Lung (tissue), 11 donors: ENCODE measurements at regions not wholly inside any gene's neighbourhood (a gene's known extent, or its start where the extent isn't known, plus 50 kb on each side); places are given as distances from the start of the nearest gene placed in this dataset.

Source experiments
- ATAC-seq: fragments of 200-7000 bp; cut with Tn5 transposase; one replicate; pipeline ENCODE4 v1.9.1; 2020; ENCODE audit warnings: moderate number of reproducible peaks; ENCODE audit not compliant: insufficient read depth, low FRiP score
- DNase-seq, 3 donors: peaks; one replicate each; pipeline ENCODE4 v3.0.0-alpha.2; 2013 to 2017
- H3K27ac ChIP-seq, 2 donors: one replicate each; pipeline ENCODE4 v1.5.1; 2013; ENCODE audit warnings: mild to moderate bottlenecking in 2 of 2, moderate library complexity in 2 of 2, control low read depth in 1 of 2, inconsistent platforms in 1 of 2, low read depth in 1 of 2, low read length in 1 of 2
- H3K27me3 ChIP-seq, 3 donors: one replicate each; pipeline ENCODE4 v1.5.1; 2013; ENCODE audit warnings: low read length in 2 of 3; ENCODE audit not compliant: control insufficient read depth in 3 of 3, insufficient read depth in 3 of 3
- H3K36me3 ChIP-seq, 4 donors: one replicate each; pipeline ENCODE4 v1.5.1; 2013; ENCODE audit warnings: low read length in 4 of 4, mild to moderate bottlenecking in 1 of 4, moderate library complexity in 1 of 4; ENCODE audit not compliant: control insufficient read depth in 4 of 4, insufficient read depth in 4 of 4
- H3K4me1 ChIP-seq, 5 donors: one replicate each; pipeline ENCODE4 v1.5.1; 2013; ENCODE audit warnings: low read length in 5 of 5, mild to moderate bottlenecking in 2 of 5, moderate library complexity in 1 of 5; ENCODE audit not compliant: control insufficient read depth in 5 of 5, insufficient read depth in 5 of 5
- H3K4me3 ChIP-seq: one replicate; pipeline ENCODE4 v1.5.1; 2013; ENCODE audit warnings: mild to moderate bottlenecking, control low read depth, moderate library complexity
- H3K9ac ChIP-seq, 2 donors: one replicate each; pipeline ENCODE4 v1.5.1; 2013; ENCODE audit warnings: low read length in 2 of 2, control low read depth in 1 of 2; ENCODE audit not compliant: insufficient read depth in 1 of 2
- H3K9me3 ChIP-seq, 4 donors: one replicate each; pipeline ENCODE4 v1.5.1; 2013; ENCODE audit warnings: low read length in 3 of 4, mild to moderate bottlenecking in 1 of 4, moderate library complexity in 1 of 4; ENCODE audit not compliant: control insufficient read depth in 4 of 4, insufficient read depth in 3 of 4
- WGBS, 2 donors: extraction: QIAGEN DNeasy Blood & Tissue Kit; methylation state at CpG; one replicate each; pipeline ENCODE4 v1.1.7; 2013; 5-methylcytosine and 5-hydroxymethylcytosine counted together
- TF ChIP-seq, protein P1 (sequence below): IDR thresholded peaks from 2 replicates; pipeline ENCODE4 v1.5.1; 2012; ENCODE audit warnings: mild to moderate bottlenecking; ENCODE audit errors: control extremely low read depth, extremely low read depth
- donor health status: control.
- donor health status: control.
- donor health status: Bipolar disorder and iron deficiency.
- donor health status: healthy.
- donor health status: DM: yes; HTN: yes; CAD: no.

DNA sequence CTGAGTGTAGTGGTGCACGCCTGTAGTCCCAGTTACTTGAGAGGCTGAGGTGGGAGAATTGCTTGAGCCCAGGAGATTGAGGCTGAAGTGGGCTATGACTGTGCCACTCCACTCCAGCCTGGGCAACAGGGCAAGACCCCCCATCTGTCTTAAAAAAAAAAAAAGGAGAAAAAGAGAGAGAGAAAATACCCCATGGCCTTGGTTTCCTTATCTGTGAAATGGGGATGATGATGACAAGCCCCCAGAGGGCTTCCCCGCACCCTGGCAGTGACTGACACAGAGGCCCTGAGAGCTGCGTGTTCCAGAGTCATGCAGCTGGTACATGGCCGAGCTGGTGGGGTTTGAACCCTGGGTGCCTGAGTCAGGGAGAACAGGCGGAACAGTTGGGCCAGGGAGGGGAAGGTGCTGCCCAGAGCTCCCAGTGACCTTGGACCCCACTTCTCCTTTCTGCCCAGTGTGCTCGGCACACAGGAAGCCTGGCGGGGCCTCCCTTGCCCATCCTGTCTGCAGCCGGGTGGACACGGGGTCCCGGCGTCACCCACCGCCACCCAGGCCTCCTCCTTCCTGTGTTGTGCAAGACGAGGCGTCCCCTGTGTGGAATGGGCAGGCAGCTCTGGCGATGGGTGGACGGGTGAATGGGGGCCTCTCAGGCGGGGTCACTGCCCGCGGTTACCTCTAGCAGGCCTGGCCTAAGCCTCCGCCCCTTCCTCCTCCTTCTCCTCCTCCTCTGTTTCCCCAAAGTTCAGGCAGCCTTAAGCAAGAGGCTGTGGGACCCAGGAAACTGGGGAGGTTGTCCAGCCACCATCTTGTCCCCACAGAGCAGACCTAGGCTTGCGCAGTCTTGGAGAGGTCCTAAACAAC, 84.2 kb downstream of the CEBPB start:
- Histone ChIP-seq H3K9me3 (no peaks in the 10 kb centered on the region), H3K4me3 (no peak overlapping the region), H3K27ac (peak overlapping the region in 1 of 2 donors; percentile 60), H3K36me3 (no peaks in the 10 kb centered on the region), H3K27me3 (no peaks in the 10 kb centered on the region), H3K9ac (no peak overlapping the region), H3K4me1 (peaks cover 0 to 22% (median 12%) of the 10 kb centered on the region in 5 donors)
- DNase-seq: peak in 1 of 3 donors; percentile 52
- ATAC-seq: peak; percentile 45
- 30 to 66% methylated on average over 19 to 21 of the region's 21 CpGs for WGBS, 2 donors
- TF ChIP-seq, protein P1, sequence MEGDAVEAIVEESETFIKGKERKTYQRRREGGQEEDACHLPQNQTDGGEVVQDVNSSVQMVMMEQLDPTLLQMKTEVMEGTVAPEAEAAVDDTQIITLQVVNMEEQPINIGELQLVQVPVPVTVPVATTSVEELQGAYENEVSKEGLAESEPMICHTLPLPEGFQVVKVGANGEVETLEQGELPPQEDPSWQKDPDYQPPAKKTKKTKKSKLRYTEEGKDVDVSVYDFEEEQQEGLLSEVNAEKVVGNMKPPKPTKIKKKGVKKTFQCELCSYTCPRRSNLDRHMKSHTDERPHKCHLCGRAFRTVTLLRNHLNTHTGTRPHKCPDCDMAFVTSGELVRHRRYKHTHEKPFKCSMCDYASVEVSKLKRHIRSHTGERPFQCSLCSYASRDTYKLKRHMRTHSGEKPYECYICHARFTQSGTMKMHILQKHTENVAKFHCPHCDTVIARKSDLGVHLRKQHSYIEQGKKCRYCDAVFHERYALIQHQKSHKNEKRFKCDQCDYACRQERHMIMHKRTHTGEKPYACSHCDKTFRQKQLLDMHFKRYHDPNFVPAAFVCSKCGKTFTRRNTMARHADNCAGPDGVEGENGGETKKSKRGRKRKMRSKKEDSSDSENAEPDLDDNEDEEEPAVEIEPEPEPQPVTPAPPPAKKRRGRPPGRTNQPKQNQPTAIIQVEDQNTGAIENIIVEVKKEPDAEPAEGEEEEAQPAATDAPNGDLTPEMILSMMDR: no peak

DNA sequence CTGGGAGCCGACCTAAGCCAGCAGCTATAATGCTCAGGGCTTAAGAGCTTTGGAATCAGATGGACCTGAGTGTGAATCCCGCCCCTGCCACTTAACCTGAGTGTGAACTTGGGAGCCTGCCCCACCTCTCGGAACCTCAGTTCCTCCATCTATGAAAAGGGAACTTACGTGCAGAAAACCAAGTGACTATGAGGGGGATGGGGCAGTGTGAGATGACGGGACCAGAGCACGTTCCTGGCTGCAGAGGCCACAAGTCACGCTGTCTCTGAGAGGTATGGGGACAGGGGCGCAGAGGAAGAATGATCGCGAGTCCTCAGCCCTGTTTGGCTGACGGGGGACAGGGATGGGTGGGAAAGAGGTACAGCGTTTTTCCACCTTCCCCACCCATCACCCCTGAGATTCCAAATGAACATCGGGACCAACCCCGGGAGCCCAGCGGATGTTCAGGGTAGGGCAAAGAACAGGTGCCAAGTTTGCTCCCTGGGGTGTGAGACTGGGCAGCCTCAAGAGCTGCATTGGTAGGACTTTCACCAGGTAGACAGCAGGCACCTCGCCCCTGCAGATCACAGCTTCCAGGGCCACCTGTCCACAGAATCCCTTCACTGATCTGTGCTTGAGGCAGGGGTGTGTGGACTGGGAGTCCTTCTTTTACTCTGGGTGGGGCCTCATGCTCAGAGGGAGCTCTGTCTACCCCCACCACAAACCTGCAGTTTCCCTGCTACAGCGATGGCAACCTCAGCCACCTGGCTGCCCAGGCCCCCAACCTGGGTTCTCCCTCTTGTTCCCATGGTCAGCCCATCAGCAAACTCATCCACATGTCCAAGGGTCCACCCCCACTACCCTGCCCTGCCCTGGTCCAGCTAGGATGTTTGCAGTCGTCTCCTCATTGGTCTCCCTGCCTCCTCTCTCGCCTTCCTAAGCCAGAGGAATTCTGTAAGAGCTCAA, 85.8 kb downstream of the CEBPB start:
- no peaks in the 10 kb centered on the region for H3K9me3 ChIP-seq
- TF ChIP-seq, protein P1: no peak
- 68 to 82% methylated on average over 19 of the region's 19 CpGs for WGBS, 2 donors
- no peaks in the 10 kb centered on the region for H3K27me3 ChIP-seq
- DNase-seq: no peak
- ATAC-seq: no peak
- peak overlapping the region in 1 of 2 donors; percentile 62 for H3K27ac ChIP-seq
- no peak overlapping the region for H3K4me3 ChIP-seq
- peaks cover 0 to 18% (median 12%) of the 10 kb centered on the region in 5 donors for H3K4me1 ChIP-seq
- H3K9ac ChIP-seq: no peak overlapping the region
- H3K36me3 ChIP-seq: no peaks in the 10 kb centered on the region

DNA sequence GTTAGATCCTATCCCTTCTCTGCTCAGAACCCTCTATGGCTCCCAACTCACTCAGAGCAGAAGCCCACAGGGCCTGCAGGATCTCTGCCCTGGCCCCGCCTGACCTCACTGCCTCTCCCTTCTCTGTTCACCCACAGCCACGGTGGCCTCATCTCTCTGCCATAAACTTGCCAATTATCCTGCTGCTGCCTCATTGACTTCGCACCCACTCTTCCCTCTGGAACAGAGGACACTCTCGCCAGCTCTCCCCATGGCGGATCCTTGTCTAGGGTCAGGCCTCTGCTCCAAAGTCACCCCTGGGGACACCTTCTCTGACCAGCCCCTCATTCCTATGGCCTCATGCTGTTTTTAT, 86.4 kb downstream of the CEBPB start:
- TF ChIP-seq, protein P1: no peak
- H3K36me3 ChIP-seq: no peaks in the 10 kb centered on the region
- ATAC-seq (no peak), DNase-seq (no peak)
- H3K4me1 ChIP-seq: peaks cover 0 to 18% (median 12%) of the 10 kb centered on the region in 5 donors
- H3K9ac ChIP-seq: no peak overlapping the region
- peak overlapping the region in 1 of 2 donors; percentile 53 for H3K27ac ChIP-seq
- no peak overlapping the region for H3K4me3 ChIP-seq
- H3K9me3 ChIP-seq: no peaks in the 10 kb centered on the region
- WGBS, 2 donors: 84 to 88% methylated on average over 5 of the region's 5 CpGs
- H3K27me3 ChIP-seq: no peaks in the 10 kb centered on the region
